ENCODE measurements at regions not wholly inside any gene's neighbourhood (a gene's known extent, or its start where the extent isn't known, plus 50 kb on each side); places are given as distances from the start of the nearest gene placed in this dataset.
A peak's percentile ranks its signal among the peaks of the same experiment; 100 is the strongest.
"Not testable (repeated sequence)": the region's sequence is repeated elsewhere in the genome, so short reads cannot be mapped to it uniquely, and the experiment has no call there.

- no peak for DNase-seq (ENCODE audit: low read depth)
Observed at GRCh38 chr5:145090115-145090514, 745.0 kb downstream of the PRELID2 start.

- no peak for DNase-seq (ENCODE audit: low read depth)
Observed at GRCh38 chr5:145084834-145085233, 750.3 kb downstream of the PRELID2 start.

- no peak for DNase-seq (ENCODE audit: low read depth)
Observed at GRCh38 chr5:145077028-145077427, 758.1 kb downstream of the PRELID2 start.

DNA sequence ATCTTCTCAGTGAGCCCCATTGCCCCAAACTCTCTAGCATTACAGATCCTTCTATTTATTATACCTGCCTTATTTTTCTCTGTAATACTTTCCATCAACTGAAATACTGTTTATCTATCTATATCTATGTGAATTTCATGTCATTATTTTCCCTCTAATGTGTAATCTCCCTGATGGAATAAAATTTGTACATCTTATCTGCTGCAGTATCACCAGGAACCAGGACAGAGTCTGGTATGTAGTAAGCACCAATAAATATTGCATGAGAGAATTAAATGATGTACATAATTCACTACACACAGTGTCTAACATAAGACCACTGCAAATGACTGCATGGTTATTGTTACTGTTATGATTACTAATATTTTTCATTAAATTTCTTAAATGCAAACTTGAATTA is 759.1 kb downstream of the PRELID2 start:
- DNase-seq (ENCODE audit: low read depth): no peak

DNA sequence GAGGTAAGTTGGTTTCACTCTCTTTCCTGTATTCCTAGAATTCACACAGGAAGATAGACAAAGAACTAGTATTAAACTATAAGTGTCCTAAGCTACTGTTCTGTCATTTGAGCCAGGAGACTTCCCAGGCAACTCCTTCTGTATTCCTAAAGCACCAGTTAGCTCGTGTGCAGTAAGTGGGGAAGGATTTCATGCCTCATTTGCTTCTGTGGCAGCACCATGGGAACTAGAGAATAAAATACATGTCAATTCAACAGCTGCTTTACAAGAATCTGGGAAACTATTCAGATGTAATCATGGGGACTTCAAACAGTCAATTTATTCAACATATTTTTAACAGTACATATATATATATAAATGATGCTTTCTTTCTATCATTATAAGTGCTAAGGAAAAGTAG is 762.3 kb downstream of the PRELID2 start:
- DNase-seq (ENCODE audit: low read depth): no peak

DNA sequence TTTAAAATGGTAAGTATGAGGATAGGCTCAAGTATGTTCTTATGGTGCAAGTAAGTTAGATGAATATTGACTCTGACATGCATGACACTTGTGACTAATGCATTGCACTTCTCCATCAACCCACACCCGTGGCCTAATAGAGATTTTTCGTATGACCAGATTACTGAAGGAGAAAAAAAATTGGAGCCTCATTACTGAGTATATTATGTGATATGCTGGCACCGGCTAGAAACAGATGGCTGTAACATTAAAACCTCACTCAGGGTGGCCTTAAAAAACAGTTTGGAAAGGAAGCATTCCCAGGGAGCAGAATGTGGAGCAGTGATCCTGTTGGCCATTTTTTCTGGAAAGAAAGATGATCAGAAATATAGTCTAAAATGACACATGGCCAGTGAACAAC is 766.4 kb downstream of the PRELID2 start:
- no peak for DNase-seq (ENCODE audit: low read depth)

GRCh38 chr5:145062280-145063062 is 772.7 kb downstream of the PRELID2 start:
- DNase-seq (ENCODE audit: low read depth): no peak

DNA sequence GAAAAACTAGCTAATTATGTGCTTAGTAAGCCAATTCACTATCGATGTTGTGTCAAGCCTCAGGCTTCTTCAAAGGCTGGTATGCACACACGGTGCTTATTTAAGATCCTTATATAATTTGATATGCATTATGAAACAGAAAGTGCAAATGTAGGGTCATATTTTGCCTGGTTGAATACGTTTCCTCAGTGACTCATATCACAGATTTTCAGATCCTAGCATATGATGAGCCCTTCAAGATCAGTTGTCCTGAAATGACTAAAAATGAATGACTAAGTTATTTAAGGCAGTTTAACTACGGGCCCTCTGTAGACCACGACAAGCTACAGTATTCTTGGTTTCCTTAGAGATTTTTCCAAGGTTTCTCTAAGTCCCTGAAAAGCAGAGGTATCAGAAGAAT is 778.3 kb downstream of the PRELID2 start:
- peak; percentile 27 for DNase-seq (ENCODE audit: low read depth)

DNA sequence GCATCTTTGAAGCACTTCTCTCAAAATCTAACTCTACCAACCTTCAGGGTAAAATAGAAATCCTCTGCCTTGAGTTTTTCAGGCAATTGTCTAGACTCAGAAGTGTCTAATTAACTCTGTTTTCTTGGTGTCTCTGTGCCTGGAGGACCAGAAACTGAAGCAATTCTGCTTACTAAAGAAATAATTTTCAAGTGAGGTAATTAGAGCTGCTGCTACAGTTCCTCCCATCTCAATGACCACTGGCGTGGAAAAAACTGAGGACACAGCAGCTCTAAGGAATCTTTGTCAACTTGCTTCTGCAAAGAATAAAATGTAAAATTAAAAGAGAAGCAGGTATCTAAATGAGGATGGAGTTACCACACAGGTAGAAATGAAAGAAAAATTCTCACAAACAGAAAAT is 785.0 kb downstream of the PRELID2 start:
- DNase-seq (ENCODE audit: low read depth): no peak

GRCh38 chr5:145044970-145045369 is 790.2 kb downstream of the PRELID2 start:
- no peak for DNase-seq (ENCODE audit: low read depth)

- no peak for DNase-seq (ENCODE audit: low read depth)
Observed at GRCh38 chr5:145028626-145029025, 806.5 kb downstream of the PRELID2 start.

DNA sequence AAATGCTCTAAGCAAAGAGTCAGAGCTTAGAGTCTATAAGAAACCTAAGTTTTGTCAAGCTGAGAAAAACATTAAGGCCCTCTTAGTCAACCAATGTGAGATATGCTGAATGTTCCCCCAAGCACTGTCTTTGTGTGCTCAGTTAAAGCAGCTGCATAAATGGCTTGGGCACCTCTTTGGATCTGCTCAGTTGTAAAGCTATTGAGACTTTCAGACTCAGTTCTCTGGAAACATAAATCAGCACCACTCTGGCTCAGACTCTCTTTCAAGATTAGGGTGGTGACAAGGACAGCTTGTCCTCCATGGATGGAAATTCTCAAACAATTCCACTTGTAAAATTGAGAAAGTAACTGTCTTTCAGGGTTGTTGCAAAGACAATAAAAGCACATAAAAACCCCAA is 807.9 kb downstream of the PRELID2 start:
- no peak for DNase-seq (ENCODE audit: low read depth)

GRCh38 chr5:145025775-145026174 is 809.4 kb downstream of the PRELID2 start:
- no peak for DNase-seq (ENCODE audit: low read depth)

- no peak for DNase-seq (ENCODE audit: low read depth)
Observed at GRCh38 chr5:145015146-145015545, 820.0 kb downstream of the PRELID2 start.

GRCh38 chr5:145014109-145014508 is 821.0 kb downstream of the PRELID2 start:
- no peak for DNase-seq (ENCODE audit: low read depth)

GRCh38 chr5:145010834-145011233 is 824.3 kb downstream of the PRELID2 start:
- DNase-seq (ENCODE audit: low read depth): no peak

GRCh38 chr5:145008876-145009530 is 826.1 kb downstream of the PRELID2 start:
- DNase-seq (ENCODE audit: low read depth): no peak

DNA sequence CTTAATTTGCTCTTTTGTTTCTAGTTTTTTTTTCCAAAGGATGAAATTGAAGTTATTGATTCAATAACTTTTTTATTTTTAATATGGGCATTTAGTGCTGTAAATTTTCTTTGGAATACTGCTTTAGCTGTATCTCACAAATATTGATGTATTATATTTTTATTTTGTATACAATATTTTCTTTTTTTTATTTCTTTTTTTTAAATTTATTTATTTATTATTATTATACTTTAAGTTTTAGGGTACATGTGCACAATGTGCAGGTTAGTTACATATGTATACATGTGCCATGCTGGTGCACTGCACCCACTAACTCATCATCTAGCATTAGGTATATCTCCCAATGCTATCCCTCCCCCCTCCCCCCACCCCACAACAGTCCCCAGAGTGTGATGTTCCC is 823.7 kb downstream of the KCTD16 start:
- not testable (repeated sequence) for DNase-seq (ENCODE audit: low read depth)

- DNase-seq (ENCODE audit: low read depth): no peak
Observed at GRCh38 chr5:144983101-144983500, 812.4 kb downstream of the KCTD16 start.

DNA sequence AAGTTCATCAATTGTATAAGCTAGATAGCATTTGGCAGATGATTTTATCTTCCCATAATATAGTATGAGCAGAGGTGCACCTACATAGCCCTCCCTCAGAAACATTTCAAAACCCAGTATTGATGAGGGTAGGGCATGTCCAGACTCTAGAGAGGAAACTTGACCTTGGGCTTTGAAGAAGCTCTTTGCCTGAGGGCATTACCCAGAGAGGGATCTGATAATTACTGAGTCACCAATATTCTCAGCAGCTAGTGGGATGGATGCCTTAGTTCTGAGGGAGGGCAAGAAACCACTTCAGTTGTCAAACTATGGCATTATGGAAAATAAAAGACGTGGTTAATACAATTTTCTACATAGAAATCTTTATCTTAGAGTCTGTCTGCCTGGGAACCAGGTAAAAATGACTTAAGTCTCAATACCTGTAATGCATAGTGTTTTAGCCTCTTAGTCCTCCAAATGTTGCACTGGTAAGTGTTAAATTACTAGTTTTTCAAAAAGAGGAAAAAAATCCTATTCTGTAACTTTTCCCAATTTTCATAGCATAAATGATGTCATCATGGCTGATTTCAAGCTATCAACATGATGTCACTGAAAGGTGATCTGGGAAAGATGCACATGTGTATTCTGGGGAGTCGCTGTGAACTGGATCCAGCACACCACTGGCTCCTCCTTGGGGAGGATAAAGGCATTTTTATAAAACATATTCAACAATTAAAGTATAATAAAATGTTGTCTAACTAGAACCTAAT is 809.0 kb downstream of the KCTD16 start:
- no peak for DNase-seq (ENCODE audit: low read depth)

DNA sequence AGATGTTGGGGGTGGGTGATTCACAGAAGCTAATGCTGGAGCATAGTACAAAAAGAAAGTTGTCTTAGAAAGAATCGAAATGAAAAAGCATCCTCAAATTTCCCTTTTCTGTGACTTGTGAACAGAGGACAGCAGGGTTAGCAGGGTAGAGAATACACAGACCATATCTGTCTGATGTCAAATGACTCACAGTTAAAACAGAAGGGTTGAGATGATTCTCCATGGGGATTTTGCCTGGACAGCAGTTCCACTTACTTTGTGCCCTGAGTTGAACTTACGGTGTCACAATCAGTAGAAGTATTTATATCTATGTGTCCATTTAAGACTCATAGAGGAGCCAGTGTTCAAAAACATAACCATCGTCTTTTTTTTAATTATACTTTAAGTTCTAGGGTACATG is 801.6 kb downstream of the KCTD16 start:
- no peak for DNase-seq (ENCODE audit: low read depth)

DNA sequence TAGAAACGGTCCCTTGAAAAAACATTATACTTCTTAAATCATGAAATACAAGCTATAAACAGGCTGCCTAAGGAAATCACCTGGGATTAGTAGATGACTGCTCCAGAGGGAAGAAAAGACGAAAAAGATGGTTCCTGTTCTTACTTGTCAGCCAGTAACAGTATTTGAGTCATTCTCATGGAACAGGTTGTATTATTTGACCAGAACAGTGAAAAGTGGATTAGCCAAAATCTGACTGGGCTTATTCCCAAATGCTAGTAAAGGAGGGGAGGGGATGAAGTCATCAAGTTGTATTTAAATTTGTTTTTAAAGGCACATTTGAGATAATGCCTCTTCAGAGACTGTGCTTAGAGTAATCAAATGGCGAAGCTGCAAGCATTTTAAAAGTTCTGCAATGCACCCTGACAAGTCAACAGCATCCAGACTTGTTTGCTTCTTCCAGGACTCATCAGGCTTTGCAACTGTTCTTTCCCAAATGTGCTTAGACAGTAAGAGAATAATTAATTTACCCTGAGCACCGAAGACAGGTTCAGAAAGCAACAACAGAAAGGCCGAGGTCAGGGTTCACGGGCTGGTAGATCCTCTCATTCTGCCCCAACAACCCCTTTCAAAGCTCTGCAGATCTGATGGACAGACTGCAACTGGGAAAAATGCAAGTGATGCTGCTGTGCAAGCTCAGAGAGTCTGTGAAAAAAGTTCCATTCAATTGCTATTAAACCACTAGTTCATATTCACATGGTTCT is 800.6 kb downstream of the KCTD16 start:
- no peak for DNase-seq (ENCODE audit: low read depth)
